K562 (cell line): ENCODE measurements at regions not wholly inside any gene's neighbourhood (a gene's known extent, or its start where the extent isn't known, plus 50 kb on each side); places are given as distances from the start of the nearest gene placed in this dataset.

ENCODE experiments used
- MAX ChIP-seq: sonication (generic); formaldehyde crosslinking; IDR thresholded peaks from 2 replicates; pipeline ENCODE4 v1.9.0; 2022; ENCODE audit warnings: mild to moderate bottlenecking, missing genetic modification reagents
- POLR2AphosphoS5 ChIP-seq: IDR thresholded peaks from 2 replicates; pipeline ENCODE4 v1.6.1; 2011; ENCODE audit warnings: mild to moderate bottlenecking, low read depth, low read length, moderate library complexity; ENCODE audit not compliant: control insufficient read depth, insufficient read depth
- SIN3A ChIP-seq, 2 experiments: fragments of 150-350 bp in 1 of 2; IDR thresholded peaks; 2 replicates each; pipeline ENCODE4 v1.6.1; 2011 to 2016; ENCODE audit warnings: borderline replicate concordance in 2 of 2, low read depth in 2 of 2, low read length in 2 of 2, mild to moderate bottlenecking in 2 of 2, moderate library complexity in 2 of 2; ENCODE audit not compliant: control insufficient read depth in 1 of 2

DNA sequence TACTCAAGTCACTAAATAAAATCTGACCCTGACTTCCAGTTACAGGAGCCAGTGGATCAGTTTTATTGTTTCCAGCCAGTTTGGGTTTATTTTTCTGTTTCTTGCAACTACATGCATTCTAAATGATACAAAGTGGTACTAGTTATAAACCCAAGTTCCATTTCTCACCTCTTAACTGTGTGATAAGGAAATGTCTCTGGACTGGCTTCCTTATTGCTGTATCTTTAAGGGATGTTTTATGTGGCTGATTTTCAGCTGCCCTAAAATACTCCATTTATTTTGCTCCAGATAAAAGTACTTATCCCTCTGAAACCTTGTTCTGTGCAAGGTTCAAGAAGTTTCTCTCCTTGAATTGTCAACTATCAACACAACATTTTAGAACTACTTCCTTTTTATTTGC is 107.9 kb upstream of the DLX2 start:
- TF ChIP-seq POLR2AphosphoS5 (no peak), SIN3A (IDR thresholded peaks at IDR 0.05; ENCODE audit: borderline replicate concordance in 2 of 2, control insufficient read depth in 1 of 2, low read depth in 2 of 2, low read length in 2 of 2) (no peak), MAX (CRISPR knock-in tag) (no peak)
